Naive thymus-derived CD4-positive, alpha-beta T cell (primary cell): ENCODE measurements at regions not wholly inside any gene's neighbourhood (a gene's known extent, or its start where the extent isn't known, plus 50 kb on each side); places are given as distances from the start of the nearest gene placed in this dataset.

Experiments
- ATAC-seq: fragments of 150-1000 bp; cut with Tn5 transposase; 2 replicates; pipeline ENCODE4 v1.10.0; 2021; ENCODE audit warnings: mild to moderate bottlenecking, moderate library complexity
- CTCF ChIA-PET: fragments of 350-600 bp; sonication (Branson Sonifier 250); formaldehyde crosslinking; loops from one replicate; lab custom pipeline; 2021; ENCODE audit warnings: antibody characterized with exemption; lab: Charles Lee
- POLR2A ChIA-PET: fragments of 350-600 bp; sonication (Branson Sonifier 250); formaldehyde crosslinking; loops from one replicate; lab custom pipeline; 2021; ENCODE audit warnings: antibody characterized with exemption, inconsistent platforms; lab: Charles Lee
- DNase-seq, 9 donors: peaks; one replicate each; pipeline versions ENCODE4 v3.0.0 to v3.0.0-alpha.2; 2020 to 2022; ENCODE audit warnings: mixed read lengths in 1 of 9
- H3K27ac ChIP-seq: one replicate; pipeline ENCODE4 v1.7.0; 2013; ENCODE audit warnings: mild to moderate bottlenecking, low read depth, low read length, moderate library complexity
- H3K27me3 ChIP-seq, 2 donors: one replicate each; pipeline ENCODE4 v1.7.0; 2013; ENCODE audit warnings: low read length in 2 of 2, mild to moderate bottlenecking in 2 of 2, moderate library complexity in 2 of 2; ENCODE audit not compliant: control insufficient read depth in 2 of 2, insufficient read depth in 2 of 2
- H3K36me3 ChIP-seq, 3 experiments: 1 replicate in 2 of 3; 2 replicates in 1 of 3; pipeline ENCODE4 v1.7.0; 2013; ENCODE audit warnings: low read length in 3 of 3, mild to moderate bottlenecking in 3 of 3, moderate library complexity in 1 of 3; ENCODE audit not compliant: insufficient read depth in 3 of 3, control insufficient read depth in 2 of 3
- H3K4me1 ChIP-seq, 2 donors: one replicate each; pipeline ENCODE4 v1.7.0; 2013; ENCODE audit warnings: low read length in 2 of 2, mild to moderate bottlenecking in 2 of 2, moderate library complexity in 1 of 2; ENCODE audit not compliant: control insufficient read depth in 2 of 2, insufficient read depth in 2 of 2
- H3K4me3 ChIP-seq: 2 replicates; pipeline ENCODE4 v1.7.0; 2013; ENCODE audit warnings: mild to moderate bottlenecking, low read length
- H3K9me3 ChIP-seq, 3 experiments: 1 replicate in 2 of 3; 2 replicates in 1 of 3; pipeline ENCODE4 v1.7.0; 2013; ENCODE audit warnings: low read length in 3 of 3; ENCODE audit not compliant: control insufficient read depth in 2 of 3
- H3K27ac Mint-ChIP-seq, 9 donors: one replicate each; pipeline ENCODE4 v1.8.0; 2020 to 2022; ENCODE audit warnings: mixed read lengths in 9 of 9, mild to moderate bottlenecking in 8 of 9, moderate library complexity in 5 of 9, inconsistent platforms in 2 of 9
- H3K27me3 Mint-ChIP-seq, 5 donors: one replicate each; pipeline ENCODE4 v1.8.0; 2021 to 2022; ENCODE audit warnings: mixed read lengths in 5 of 5, mild to moderate bottlenecking in 1 of 5
- H3K36me3 Mint-ChIP-seq, 5 donors: one replicate each; pipeline ENCODE4 v1.8.0; 2020 to 2022; ENCODE audit warnings: mixed read lengths in 5 of 5, mild to moderate bottlenecking in 3 of 5, inconsistent platforms in 1 of 5
- H3K4me1 Mint-ChIP-seq, 7 donors: one replicate each; pipeline ENCODE4 v1.8.0; 2020 to 2022; ENCODE audit warnings: mixed read lengths in 7 of 7, mild to moderate bottlenecking in 3 of 7, inconsistent platforms in 1 of 7
- H3K4me3 Mint-ChIP-seq, 10 donors: one replicate each; pipeline ENCODE4 v1.8.0; 2020 to 2022; ENCODE audit warnings: mild to moderate bottlenecking in 10 of 10, mixed read lengths in 10 of 10, moderate library complexity in 6 of 10, inconsistent platforms in 2 of 10
- H3K9me3 Mint-ChIP-seq, 11 donors: one replicate each; pipeline ENCODE4 v1.8.0; 2020 to 2022; ENCODE audit warnings: mixed read lengths in 11 of 11, mild to moderate bottlenecking in 4 of 11, inconsistent platforms in 1 of 11, moderate library complexity in 1 of 11
- intact Hi-C, 2 donors: fragments of 100-400 bp; cut with micrococcal nuclease; formaldehyde crosslinking; loops; one replicate each; pipeline ENCODE4 v1.15.1; 2023

DNA sequence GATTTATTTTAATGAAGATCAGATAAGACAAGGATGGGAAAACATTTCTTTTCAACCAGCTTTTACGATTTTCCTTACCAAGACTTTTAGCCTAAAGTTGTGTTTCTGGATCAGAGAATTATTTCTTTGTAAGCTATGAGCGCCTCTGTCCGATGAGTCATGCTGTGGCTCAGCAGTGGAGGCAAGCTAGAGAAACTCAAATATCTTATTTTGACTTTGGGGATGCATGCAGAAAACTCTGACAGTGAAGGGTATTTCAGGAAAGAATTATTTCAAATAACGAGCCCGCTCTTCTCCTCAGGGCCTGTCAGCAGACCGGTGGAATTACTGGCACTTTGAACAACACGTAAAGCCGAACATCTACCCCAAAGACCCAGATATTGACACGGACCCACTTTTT lies 77.9 kb upstream of the OR5AK2 start:
- Histone ChIP-seq H3K27me3 (no peaks in the 10 kb centered on the region), H3K36me3 (no peaks in the 10 kb centered on the region), H3K4me3 (no peak overlapping the region), H3K4me1 (no peaks in the 10 kb centered on the region), H3K9me3 (no peaks in the 10 kb centered on the region), H3K27ac (no peak overlapping the region)
- no peak overlapping the region for H3K27ac Mint-ChIP-seq
- ChIA-PET POLR2A (no interaction called here), CTCF (no interaction called here)
- no peak for ATAC-seq
- H3K36me3 Mint-ChIP-seq, result no peaks in the 10 kb centered on the region
- H3K4me1 Mint-ChIP-seq, result no peaks in the 10 kb centered on the region
- H3K27me3 Mint-ChIP-seq, result peaks cover 0 to 2% (median 0%) of the 10 kb centered on the region in 5 donors
- H3K4me3 Mint-ChIP-seq, result no peak overlapping the region
- peaks cover 0 to 8% (median 5%) of the 10 kb centered on the region in 11 donors for H3K9me3 Mint-ChIP-seq
- intact Hi-C loops, result no loop called here
- no peak for DNase-seq

DNA sequence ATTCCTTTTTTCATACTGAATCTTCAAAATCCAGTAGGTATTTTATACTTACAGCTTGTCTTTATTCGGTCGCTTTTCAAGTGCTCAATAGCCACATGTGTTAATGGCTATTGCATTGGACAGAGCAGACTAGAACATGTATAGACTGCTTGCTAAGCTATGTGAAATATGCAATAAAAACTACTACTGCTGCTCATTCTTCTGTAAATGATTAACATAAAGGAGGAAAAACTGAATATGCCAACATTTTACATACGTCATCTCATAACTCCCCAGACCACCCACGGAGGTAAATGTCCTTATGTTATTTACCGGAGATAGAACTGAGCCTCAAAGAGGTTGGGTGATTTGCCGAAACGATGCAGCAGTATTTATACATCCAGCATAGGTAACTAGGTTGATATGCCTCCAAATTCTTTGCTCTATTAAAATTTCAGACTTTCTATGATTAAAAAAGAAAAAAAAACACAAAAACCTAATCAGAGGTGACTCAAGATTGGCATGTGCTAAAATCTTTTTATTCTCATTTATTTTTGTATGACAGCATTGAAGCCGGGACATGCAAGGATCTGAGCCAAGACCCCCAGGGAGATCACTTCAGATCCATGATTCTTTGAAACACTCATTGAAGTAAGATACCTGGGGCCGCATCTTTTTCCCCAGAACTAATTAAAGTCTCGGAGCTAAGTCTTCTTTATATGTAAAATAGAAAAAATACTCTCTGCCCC lies 78.5 kb upstream of the OR5AK2 start:
- CTCF ChIA-PET, result no interaction called here
- no peaks in the 10 kb centered on the region for H3K4me1 Mint-ChIP-seq
- no peak overlapping the region for H3K27ac Mint-ChIP-seq
- H3K4me3 Mint-ChIP-seq, result no peak overlapping the region
- Histone ChIP-seq H3K9me3 (no peaks in the 10 kb centered on the region), H3K4me3 (no peak overlapping the region), H3K4me1 (no peaks in the 10 kb centered on the region), H3K36me3 (no peaks in the 10 kb centered on the region), H3K27me3 (no peaks in the 10 kb centered on the region), H3K27ac (no peak overlapping the region)
- DNase-seq (no peak), ATAC-seq (no peak)
- POLR2A ChIA-PET, result no interaction called here
- H3K27me3 Mint-ChIP-seq, result no peaks in the 10 kb centered on the region
- peaks cover 0 to 8% (median 5%) of the 10 kb centered on the region in 11 donors for H3K9me3 Mint-ChIP-seq
- intact Hi-C loops, result no loop called here
- no peaks in the 10 kb centered on the region for H3K36me3 Mint-ChIP-seq

DNA sequence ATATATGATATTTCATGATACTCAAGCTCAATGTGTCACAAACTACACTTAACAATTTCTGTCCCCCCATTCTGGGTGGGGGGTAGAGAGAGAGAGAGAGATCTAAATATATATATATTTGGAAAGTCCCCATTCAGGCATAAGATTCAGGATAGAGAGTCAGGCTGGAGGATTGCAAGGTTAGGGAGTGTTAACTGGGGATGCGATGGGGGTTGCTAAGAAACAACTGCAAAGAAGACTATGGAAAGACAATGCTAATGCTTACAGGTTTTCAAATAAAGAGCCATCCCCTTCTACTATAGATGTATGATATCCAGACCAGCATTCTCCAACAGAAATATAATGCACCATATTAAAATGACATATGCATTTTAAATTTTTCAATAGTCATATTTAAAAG lies 79.2 kb upstream of the OR5AK2 start:
- DNase-seq (no peak), ATAC-seq (no peak)
- peaks cover 0 to 8% (median 2%) of the 10 kb centered on the region in 11 donors for H3K9me3 Mint-ChIP-seq
- no peak overlapping the region for H3K27ac ChIP-seq
- no peaks in the 10 kb centered on the region for H3K36me3 ChIP-seq
- no peak overlapping the region for H3K27ac Mint-ChIP-seq
- H3K27me3 ChIP-seq, result no peaks in the 10 kb centered on the region
- POLR2A ChIA-PET, result no interaction called here
- H3K36me3 Mint-ChIP-seq, result no peaks in the 10 kb centered on the region
- H3K4me3 Mint-ChIP-seq, result no peak overlapping the region
- intact Hi-C loops, result no loop called here
- no peak overlapping the region for H3K4me3 ChIP-seq
- H3K4me1 ChIP-seq, result no peaks in the 10 kb centered on the region
- CTCF ChIA-PET, result no interaction called here
- H3K4me1 Mint-ChIP-seq, result no peaks in the 10 kb centered on the region
- no peaks in the 10 kb centered on the region for H3K27me3 Mint-ChIP-seq
- H3K9me3 ChIP-seq, result no peaks in the 10 kb centered on the region

DNA sequence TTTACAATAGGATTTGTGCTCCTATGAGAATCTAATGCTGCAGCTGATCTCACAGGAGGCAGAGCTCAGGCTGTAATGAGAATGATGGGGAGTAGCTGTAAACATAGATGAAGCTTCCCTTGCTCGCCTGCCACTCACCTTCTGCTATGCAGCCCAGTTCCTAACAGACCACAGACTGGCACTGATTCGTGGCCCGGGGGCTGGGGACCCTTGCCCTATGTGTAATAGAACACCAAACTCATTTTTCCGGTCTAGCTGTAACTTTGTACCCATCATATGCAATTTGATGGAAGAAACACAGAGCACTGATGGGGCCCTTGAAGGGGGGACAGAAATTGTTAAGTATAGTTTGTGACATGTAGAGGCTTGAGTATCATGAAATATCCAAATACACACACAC lies 79.6 kb upstream of the OR5AK2 start:
- no peaks in the 10 kb centered on the region for H3K4me1 ChIP-seq
- Mint-ChIP-seq H3K4me1 (no peaks in the 10 kb centered on the region), H3K27me3 (no peaks in the 10 kb centered on the region), H3K27ac (no peak overlapping the region), H3K4me3 (no peak overlapping the region), H3K36me3 (no peaks in the 10 kb centered on the region), H3K9me3 (peaks cover 0 to 8% (median 2%) of the 10 kb centered on the region in 11 donors)
- no peak overlapping the region for H3K4me3 ChIP-seq
- ATAC-seq, result no peak
- no peaks in the 10 kb centered on the region for H3K9me3 ChIP-seq
- H3K27me3 ChIP-seq, result no peaks in the 10 kb centered on the region
- ChIA-PET CTCF (no interaction called here), POLR2A (no interaction called here)
- H3K27ac ChIP-seq, result no peak overlapping the region
- no peaks in the 10 kb centered on the region for H3K36me3 ChIP-seq
- intact Hi-C loops, result no loop called here
- DNase-seq, result no peak

DNA sequence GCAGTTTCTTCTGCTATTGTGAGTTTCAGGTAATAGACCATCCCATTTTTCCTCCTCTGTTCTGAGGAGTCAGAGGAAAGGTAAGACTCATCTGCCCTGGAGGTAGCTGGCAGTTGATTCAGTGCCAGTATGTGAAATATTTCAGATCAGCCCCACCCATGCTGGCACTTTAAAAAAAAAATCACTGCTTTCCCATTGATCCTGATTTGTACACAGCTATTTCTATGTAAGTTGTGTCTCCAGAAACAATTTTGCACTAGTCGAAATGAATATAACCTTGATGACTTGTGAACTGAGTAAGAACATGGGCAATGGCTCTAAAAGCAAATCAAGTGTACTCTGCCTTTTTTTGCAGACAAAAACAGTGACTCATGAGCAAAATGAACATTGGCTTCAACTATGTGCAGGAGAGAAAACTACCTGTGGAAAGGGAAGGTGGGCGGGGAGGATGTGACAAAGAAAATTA lies 82.0 kb upstream of the OR5AK2 start:
- ATAC-seq, result no peak
- H3K9me3 Mint-ChIP-seq, result peaks cover 0 to 8% (median 0%) of the 10 kb centered on the region in 11 donors
- no peak overlapping the region for H3K27ac ChIP-seq

DNA sequence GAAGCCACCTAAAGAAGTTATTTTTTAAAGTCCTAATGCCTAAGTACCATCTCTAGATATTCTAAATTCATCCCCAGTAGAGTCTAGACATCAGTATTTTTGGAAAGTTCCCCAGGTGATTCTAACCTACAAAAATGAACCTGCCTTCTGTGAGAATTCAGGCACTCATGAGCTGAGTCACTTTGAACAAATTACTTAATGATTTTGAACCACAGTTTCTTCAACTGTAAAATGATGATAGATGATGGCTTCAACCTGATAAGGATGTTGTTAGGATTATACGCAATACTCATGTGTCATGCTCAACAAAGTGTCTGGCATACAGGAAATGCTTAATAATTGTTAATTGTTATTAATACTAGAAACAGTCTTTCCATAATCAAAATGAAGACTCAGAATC lies 82.8 kb upstream of the OR5AK2 start:
- Mint-ChIP-seq H3K27ac (no peak overlapping the region), H3K27me3 (no peaks in the 10 kb centered on the region), H3K36me3 (no peaks in the 10 kb centered on the region), H3K4me1 (no peaks in the 10 kb centered on the region), H3K9me3 (peaks cover 0 to 3% (median 0%) of the 10 kb centered on the region in 11 donors), H3K4me3 (no peak overlapping the region)
- Histone ChIP-seq H3K27ac (no peak overlapping the region), H3K4me3 (no peak overlapping the region), H3K9me3 (no peaks in the 10 kb centered on the region), H3K36me3 (no peaks in the 10 kb centered on the region), H3K4me1 (no peaks in the 10 kb centered on the region), H3K27me3 (no peaks in the 10 kb centered on the region)
- intact Hi-C loops, result no loop called here
- no peak for ATAC-seq
- DNase-seq, result no peak
- ChIA-PET POLR2A (no interaction called here), CTCF (no interaction called here)

More for the DNA sequence above, 82.0 kb upstream of the OR5AK2 start:
- CTCF ChIA-PET, result no interaction called here
- no peak overlapping the region for H3K4me3 ChIP-seq
- no peak overlapping the region for H3K4me3 Mint-ChIP-seq
- intact Hi-C loops, result no loop called here
- H3K4me1 Mint-ChIP-seq, result no peaks in the 10 kb centered on the region
- no peak overlapping the region for H3K27ac Mint-ChIP-seq
- H3K27me3 ChIP-seq, result no peaks in the 10 kb centered on the region
- POLR2A ChIA-PET, result no interaction called here
- DNase-seq, result no peak
- no peaks in the 10 kb centered on the region for H3K4me1 ChIP-seq
- no peaks in the 10 kb centered on the region for H3K9me3 ChIP-seq
- H3K36me3 ChIP-seq, result no peaks in the 10 kb centered on the region
- no peaks in the 10 kb centered on the region for H3K36me3 Mint-ChIP-seq
- H3K27me3 Mint-ChIP-seq, result no peaks in the 10 kb centered on the region

DNA sequence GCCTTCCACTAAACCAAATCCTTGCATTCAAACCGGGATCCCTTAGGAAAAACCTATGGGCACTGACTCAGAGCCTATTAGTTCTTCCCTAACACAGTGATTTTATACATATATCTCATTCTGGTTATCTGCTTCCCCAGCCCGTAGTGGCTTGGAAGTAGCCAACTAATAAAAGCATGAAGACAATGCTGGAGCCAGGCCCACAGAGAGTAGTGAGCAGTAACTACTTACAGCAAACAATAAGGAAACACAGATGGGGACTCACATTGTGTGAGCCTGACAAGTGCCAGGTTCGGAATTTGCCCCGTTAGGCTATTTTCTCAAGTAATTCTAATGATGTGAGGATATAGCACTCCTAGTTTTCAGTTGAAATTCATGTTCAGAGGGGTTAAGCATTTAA lies 83.3 kb upstream of the OR5AK2 start:
- Mint-ChIP-seq H3K27me3 (no peaks in the 10 kb centered on the region), H3K27ac (no peak overlapping the region), H3K4me1 (no peaks in the 10 kb centered on the region), H3K4me3 (no peak overlapping the region), H3K9me3 (peaks cover 0 to 3% (median 0%) of the 10 kb centered on the region in 11 donors), H3K36me3 (no peaks in the 10 kb centered on the region)
- H3K4me1 ChIP-seq, result no peaks in the 10 kb centered on the region
- intact Hi-C loops, result no loop called here
- CTCF ChIA-PET, result no interaction called here
- no peak overlapping the region for H3K27ac ChIP-seq
- no peak overlapping the region for H3K4me3 ChIP-seq
- H3K36me3 ChIP-seq, result no peaks in the 10 kb centered on the region
- DNase-seq (no peak), ATAC-seq (no peak)
- no peaks in the 10 kb centered on the region for H3K27me3 ChIP-seq
- POLR2A ChIA-PET, result no interaction called here
- no peaks in the 10 kb centered on the region for H3K9me3 ChIP-seq
